ENCODE measurements at regions not wholly inside any gene's neighbourhood (a gene's known extent, or its start where the extent isn't known, plus 50 kb on each side); places are given as distances from the start of the nearest gene placed in this dataset.
"Not testable (repeated sequence)": the region's sequence is repeated elsewhere in the genome, so short reads cannot be mapped to it uniquely, and the experiment has no call there.

DNA sequence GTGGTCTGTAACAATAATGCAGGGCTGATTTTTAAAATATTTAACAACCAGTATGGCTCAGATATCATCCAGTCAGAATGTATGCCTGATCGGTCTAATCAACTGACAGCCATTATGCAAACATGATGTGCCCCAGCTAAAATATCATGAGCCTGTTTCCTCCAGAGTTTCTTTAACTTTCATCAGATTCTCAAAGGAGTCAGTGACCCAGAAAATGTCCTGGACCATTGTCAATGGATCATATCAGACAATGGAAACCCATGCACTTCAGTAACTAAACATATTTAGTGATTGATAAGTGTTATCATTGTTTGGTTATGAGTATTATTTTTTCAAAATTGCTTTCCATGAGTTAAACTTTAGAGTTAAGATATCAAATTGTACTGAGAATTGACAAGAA lies 173.5 kb downstream of the LMBRD1 start:
- no peak for DNase-seq

DNA sequence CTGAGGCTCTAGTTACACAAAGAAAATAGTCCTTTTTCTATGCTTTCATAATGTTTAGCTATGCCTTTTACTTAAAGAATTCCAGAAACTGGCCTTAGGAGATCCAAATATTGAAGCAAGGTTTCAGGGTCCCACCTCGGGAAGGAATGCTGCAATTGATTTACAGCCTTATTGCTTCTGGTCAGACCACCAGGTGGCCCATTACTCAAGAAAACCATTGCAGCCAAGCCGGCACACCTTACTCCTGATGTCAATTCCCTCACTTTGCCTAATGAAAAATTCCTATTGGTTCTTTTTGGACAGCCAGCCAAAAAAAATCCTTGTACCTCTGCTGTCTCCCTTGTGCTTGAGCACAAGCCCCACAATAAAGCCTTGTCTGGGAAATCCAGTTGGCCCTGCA lies 173.9 kb downstream of the LMBRD1 start:
- no peak for DNase-seq

GRCh38 chr6:69622230-69622629 lies 174.6 kb downstream of the LMBRD1 start:
- no peak for DNase-seq

DNA sequence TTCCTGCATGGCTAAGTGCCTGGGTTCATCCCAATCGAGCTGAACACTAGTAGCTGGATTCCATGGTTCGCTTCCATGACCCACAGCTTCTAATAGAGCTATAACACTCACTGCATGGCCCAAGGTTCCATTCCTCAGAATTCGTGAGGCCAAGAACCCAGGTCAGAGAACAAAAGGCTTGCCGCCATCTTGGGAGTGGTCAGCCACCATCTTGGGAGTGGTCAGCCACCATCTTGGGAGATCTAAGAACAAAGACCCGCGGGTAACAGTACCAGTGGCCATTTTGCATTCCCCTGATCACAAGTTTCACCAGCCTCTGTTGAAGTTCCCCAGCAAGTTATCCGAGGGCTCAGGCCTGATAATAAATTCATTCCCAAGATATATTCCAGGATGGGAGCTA lies 179.6 kb downstream of the LMBRD1 start:
- no peak for DNase-seq

DNA sequence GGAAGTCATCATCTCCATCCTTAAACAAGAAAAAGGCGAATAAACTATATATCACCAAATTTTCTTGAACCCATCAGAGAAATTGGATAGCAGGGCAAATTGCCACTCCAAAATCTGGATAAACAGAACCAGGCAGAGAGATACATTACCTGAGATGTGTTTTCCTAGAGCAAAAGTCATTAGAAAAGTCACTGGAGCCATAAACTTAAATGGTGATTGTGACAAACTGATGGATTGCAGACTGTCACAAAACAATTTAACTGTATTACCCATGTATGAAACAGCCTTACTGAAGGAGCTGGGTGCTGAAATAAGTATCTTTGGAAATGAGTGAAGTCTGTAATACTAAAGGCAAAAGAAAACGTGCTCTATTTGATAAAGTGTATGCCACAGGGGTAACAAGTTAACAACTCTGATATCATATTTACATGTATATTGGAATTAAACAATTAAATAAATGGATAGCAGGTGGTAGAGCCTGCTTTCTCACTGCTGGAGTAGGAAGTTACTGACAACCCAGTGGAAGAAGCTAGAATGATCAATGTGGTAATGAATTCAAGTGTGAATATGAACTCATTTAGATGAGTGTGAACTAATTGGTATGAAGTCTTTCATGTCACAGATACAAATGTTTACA lies 186.9 kb downstream of the LMBRD1 start:
- DNase-seq, result no peak

DNA sequence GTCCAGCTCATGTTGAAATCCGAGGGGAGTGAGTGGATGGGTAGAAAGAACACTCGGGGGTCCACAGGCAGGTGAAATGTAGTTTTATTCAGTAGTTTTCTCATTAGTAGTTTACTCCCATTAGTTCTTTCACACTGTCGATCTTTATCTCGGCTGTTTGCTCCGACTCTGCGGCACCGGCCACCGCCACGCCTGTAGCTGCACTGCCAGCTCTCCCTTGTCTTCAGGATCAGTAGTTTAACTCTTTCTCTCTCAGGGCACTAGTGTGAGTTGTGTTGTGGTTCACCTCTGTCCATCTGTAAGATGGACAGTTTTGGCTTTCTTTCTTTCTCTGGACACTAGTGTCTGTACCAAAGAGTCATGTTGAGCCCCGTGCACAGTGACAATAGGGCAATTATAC lies 195.7 kb downstream of the LMBRD1 start:
- no peak for DNase-seq

GRCh38 chr6:69594405-69594804 lies 202.4 kb downstream of the LMBRD1 start:
- no peak for DNase-seq

- DNase-seq, result no peak
Observed at GRCh38 chr6:69593706-69594105, 203.1 kb downstream of the LMBRD1 start.

- DNase-seq, result no peak
Observed at GRCh38 chr6:69589626-69590025, 207.2 kb downstream of the LMBRD1 start.

DNA sequence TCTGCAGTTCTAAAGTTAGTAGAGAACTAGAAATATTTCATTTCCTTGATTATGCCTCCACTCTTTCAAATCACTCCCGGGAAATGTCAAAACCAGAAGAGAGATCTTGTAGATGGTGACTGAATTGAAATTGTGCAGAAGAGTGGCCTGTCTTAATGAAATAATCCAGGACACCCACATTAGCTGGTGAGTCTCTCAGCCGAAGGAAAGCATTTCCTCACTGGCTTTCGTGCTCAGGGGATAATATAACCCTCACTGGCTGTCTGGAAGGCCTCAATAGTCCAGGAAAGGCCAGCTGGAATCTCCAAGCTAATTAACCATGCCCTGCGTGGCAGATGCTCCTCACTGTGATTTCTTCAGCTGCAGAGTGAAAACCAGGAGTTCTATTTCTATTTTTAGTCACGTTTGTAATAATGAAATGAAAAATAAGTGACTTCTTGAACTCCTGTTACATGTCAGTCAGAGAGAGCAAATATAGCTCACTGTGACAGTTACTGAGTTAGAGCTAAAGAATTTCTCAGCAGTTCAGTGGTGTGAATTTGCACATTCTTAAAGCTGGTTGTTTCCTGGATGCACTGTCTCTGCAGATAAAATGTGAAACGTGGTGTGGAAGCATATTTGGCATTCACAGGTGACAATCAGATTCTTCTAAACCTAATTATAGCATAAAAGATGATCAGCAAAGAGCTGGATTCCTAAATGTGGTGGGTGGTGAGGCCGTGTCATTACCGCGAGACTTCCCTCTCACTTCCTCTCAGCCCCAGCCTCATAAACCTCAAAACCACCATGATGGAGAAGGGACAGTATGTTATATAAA lies 211.7 kb downstream of the LMBRD1 start:
- peak; percentile 17 to 20 for DNase-seq

DNA sequence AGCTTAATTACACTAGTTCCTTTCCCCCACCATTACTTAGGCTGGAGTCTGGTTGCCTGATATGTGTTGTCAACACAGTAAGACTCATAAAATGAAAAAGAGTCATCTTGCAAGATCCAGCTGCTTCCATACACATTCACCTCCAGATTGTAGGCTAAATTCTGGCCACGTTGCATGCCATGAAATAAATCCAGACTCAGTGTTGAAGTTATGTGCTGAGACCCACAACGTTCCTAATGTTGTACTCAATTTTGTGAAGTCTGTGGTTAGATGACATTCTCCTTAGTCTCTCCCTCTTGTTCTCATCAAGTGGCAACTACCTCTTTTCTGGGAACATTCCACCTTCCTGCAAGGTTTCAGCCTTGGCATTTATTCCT lies 212.3 kb downstream of the LMBRD1 start:
- no peak for DNase-seq

DNA sequence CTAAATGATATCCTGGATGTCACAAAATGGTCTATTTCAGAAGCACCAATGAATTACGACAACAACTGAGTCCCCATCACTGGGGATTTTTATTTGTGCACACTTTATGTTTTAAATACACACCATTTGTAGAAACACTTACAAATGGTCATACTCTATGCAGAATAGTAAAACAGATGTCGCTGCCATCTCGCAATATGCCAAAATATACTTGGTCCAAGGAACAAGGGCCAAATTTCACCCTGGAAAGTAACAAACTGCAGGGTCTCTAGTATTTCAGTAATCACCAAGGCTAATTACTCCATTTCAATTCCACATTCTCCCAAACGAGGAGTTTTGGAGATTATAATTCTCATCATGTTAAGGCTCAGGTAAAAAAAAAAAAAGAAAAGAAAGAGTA lies 215.2 kb downstream of the LMBRD1 start:
- no peak for DNase-seq

- DNase-seq, result no peak
Observed at GRCh38 chr6:69580706-69581105, 216.1 kb downstream of the LMBRD1 start.

DNA sequence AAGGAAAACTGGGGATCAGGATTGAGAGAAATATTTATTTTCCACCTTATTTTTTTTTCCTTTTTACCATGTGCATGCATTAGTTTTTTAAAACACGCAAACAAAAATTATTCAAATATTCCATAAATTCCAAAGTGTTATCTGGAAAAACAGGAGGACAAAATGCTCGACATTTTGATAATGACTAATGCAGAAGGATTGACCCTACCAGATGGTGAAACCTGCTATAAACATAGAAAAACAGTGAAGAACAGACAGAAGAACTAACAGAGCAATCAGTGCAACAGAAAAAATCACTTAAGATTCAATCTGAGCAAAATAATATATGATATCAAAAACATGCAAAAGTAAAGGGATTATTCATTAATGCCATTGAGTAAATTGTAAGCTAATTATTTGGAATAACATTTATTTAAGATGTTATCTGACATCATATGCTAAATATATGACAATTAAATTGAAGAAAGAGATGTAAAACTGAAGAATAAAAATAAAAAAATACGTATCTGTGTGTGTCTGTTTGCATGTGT lies 218.4 kb downstream of the LMBRD1 start:
- DNase-seq, result no peak

DNA sequence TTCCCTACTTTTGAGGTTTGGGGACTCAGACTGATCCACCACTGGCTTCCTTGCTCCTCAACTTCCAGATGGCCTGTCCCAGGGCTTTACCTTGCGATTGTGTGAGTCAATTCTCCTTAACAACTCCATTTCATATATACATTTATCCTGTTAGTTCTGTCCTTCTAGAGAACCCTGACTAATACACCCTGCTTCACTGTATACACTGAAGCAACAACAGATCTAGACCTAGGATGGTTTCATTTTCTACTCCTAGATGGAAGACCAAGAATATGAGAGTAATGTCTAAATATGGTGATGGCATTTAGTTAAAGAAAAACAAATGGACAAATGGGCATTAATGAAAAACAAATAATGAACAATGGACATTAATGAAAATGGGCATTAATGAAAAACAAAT lies 225.6 kb downstream of the LMBRD1 start:
- DNase-seq, result no peak

DNA sequence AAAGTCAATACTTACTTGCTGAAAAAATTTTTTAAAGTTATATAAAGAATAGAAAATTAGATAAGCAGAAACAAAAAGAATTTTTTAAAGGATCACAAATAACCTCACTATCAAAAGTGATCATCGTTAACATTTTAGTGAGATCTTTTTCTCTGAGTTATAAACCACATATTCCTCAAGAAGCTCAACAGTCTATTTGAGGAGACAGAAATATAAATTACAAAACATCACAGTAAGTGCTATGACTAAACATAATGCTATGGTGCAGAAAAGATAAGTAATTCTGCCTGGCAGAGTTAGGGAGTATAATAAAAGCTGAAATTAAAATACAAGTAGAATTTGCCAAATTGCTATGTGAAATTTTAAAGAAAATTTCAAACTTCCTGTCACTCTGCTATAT lies 226.7 kb downstream of the LMBRD1 start:
- DNase-seq, result no peak

DNA sequence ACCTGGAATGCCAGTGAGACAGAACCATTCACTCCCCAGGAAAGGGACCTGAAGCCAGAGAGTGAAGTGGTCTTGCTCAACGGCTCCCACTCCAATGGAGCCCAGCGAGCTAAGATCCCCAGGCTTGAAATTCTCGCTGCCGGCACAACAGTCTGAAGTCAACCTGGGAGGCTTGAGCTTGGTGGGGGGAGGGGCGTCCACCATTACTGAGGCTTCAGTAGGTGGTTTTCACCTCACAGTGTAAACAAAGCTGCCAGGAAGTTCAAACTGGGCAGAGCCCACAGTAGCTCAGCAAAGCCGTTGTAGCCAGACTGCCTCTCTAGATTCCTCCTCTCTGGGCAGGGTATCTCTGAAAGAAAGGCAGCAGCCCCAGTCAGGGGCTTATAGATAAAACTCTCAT lies 236.2 kb downstream of the LMBRD1 start:
- not testable (repeated sequence) for DNase-seq

- DNase-seq, result no peak
Observed at GRCh38 chr6:69555088-69555638, 241.6 kb downstream of the LMBRD1 start.

GRCh38 chr6:69542494-69542893 lies 254.3 kb downstream of the LMBRD1 start:
- DNase-seq, result no peak

DNA sequence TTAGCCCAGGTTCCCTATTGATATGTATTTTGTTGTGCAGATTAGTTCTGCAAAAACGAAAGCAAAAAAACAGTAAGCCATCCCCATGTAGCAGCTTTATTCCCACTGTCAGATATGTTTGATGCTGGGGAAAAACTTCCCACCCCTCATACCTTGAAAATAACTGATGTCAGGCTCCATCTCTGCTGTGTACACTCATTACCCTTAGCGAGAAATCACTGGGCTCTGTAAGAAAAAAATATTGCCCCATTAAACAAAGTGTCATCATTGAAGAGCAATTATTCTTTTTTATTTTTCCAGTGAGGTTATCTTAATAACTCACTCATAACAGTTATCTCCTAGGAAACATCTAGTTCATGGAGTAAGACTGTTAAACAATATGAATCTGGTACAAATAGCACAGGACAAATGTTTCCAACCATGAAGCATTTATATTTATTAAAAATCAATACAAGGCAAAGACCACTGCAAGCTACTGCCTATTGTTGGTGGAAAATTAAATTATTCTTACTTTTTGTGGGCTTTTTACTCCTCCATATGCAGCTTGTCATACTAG lies 268.8 kb downstream of the LMBRD1 start:
- no peak for DNase-seq

GRCh38 chr6:69515480-69515879 lies 281.3 kb downstream of the LMBRD1 start:
- not testable (repeated sequence) for DNase-seq

- no peak for DNase-seq
Observed at GRCh38 chr6:69494595-69494994, 302.2 kb downstream of the LMBRD1 start.

DNA sequence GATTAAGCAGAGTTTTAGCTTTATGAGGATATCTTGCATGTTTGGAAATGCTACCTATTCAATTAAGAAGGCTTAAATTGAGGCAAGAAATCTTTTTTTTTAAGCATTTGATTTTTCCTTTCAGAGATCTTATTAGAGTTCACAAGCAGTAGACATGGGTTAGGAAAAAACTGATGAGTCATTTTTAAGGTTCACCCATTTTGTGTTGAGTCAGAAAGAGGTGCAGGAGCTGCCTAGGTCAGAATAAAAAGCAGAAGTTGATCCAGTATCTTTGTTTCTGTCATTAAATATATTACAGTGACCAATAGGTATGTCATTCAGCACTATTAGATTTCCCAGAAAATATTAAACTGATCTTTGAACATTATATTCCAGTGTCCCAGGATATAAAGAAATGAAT lies 306.8 kb downstream of the LMBRD1 start:
- DNase-seq, result no peak

GRCh38 chr6:69487688-69488087 lies 309.1 kb downstream of the LMBRD1 start:
- DNase-seq, result no peak
